Hepatocyte (in vitro differentiated cells): ENCODE measurements at regions not wholly inside any gene's neighbourhood (a gene's known extent, or its start where the extent isn't known, plus 50 kb on each side); places are given as distances from the start of the nearest gene placed in this dataset.

Experiments used
- CTCF ChIP-seq: fragments of 200-600 bp; sonication (generic); IDR thresholded peaks from 2 replicates; pipeline ENCODE4 v1.5.1; 2016; ENCODE audit warnings: antibody characterized with exemption, mild to moderate bottlenecking; ENCODE audit not compliant: poor library complexity
- EZH2 ChIP-seq: fragments of 200-600 bp; sonication (generic); IDR thresholded peaks from 2 replicates; pipeline ENCODE4 v1.6.1; 2016; ENCODE audit warnings: antibody characterized with exemption, mild to moderate bottlenecking, borderline replicate concordance

DNA sequence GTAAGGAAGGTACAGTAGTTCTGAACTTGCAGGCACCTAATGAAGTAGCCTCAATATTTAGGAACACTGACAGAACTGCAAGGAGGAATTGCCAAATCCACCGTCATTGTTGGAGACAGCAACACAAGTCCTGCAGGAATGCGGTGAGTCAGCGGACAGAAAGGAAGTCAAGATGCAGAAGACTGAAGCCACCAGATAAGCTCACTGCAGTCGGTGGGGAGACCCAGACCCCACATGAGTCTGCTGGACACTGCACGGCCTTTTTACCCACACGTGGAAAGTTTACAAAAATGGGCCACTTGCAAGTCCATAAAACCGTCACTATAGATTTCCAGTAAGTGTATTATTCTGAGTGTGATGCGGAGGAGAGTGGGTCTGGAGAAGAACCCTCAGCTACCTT is 1471.6 kb downstream of the TBC1D22A start:
- TF ChIP-seq CTCF (no peak), EZH2 (no peak)
